Tibial artery (tissue), 4 donors: ENCODE measurements at regions not wholly inside any gene's neighbourhood (a gene's known extent, or its start where the extent isn't known, plus 50 kb on each side); places are given as distances from the start of the nearest gene placed in this dataset.

Experiments
- DNase-seq, 2 donors: peaks; one replicate each; pipeline ENCODE4 v3.0.0-alpha.2; 2019
- H3K27ac ChIP-seq, 2 donors: fragments of 200-600 bp; sonication (generic) in 1 of 2; 1 replicate in 1 of 2; 2 replicates in 1 of 2; pipeline ENCODE4 v1.5.1; 2018 to 2019; ENCODE audit warnings: mild to moderate bottlenecking in 1 of 2
- H3K27me3 ChIP-seq, 2 donors: fragments of 200-600 bp; sonication (generic) in 1 of 2; one replicate each; pipeline versions ENCODE4 v1.5.1 to v1.6.0; 2016 to 2019
- H3K36me3 ChIP-seq, 3 donors: fragments of 200-600 bp; sonication (generic) in 2 of 3; one replicate each; pipeline ENCODE4 v1.5.1; 2016 to 2019; ENCODE audit warnings: mild to moderate bottlenecking in 2 of 3
- H3K4me1 ChIP-seq, 4 donors: fragments of 200-600 bp; sonication (generic) in 2 of 4; 1 replicate in 3 of 4; 2 replicates in 1 of 4; pipeline ENCODE4 v1.5.1; 2016 to 2019
- H3K4me3 ChIP-seq, 2 donors: fragments of 200-600 bp; sonication (generic) in 1 of 2; 1 replicate in 1 of 2; 2 replicates in 1 of 2; pipeline ENCODE4 v1.5.1; 2018 to 2019; ENCODE audit warnings: mild to moderate bottlenecking in 2 of 2
- H3K9me3 ChIP-seq, 3 donors: fragments of 200-600 bp; sonication (generic) in 1 of 3; one replicate each; pipeline ENCODE4 v1.5.1; 2016 to 2019
- CTCF ChIP-seq, 2 experiments: fragments of 200-600 bp in 1 of 2; fragments of 450-650 bp in 1 of 2; IDR thresholded peaks; one replicate each; pipeline ENCODE4 v1.5.1; 2017 to 2019; ENCODE audit warnings: antibody characterized with exemption in 2 of 2, mild to moderate bottlenecking in 1 of 2, moderate library complexity in 1 of 2
- intact Hi-C: fragments of 100-400 bp; cut with DNase I; formaldehyde crosslinking; loops from one replicate; pipeline ENCODE4 v1.15.0; 2023; ENCODE audit warnings: low total_unique reads

- Histone ChIP-seq H3K9me3 (no peaks in the 10 kb centered on the region), H3K27ac (no peak overlapping the region), H3K27me3 (no peaks in the 10 kb centered on the region), H3K4me3 (no peak overlapping the region), H3K4me1 (no peaks in the 10 kb centered on the region), H3K36me3 (no peaks in the 10 kb centered on the region)
- no peak for TF ChIP-seq CTCF (IDR thresholded peaks at IDR 0.05)
- no peak for DNase-seq
- intact Hi-C loops: no loop called here
These were observed 232.5 kb upstream of the ZP4 start for GRCh38 chr1:238123201-238123600.

- Histone ChIP-seq H3K9me3 (no peaks in the 10 kb centered on the region), H3K27me3 (no peaks in the 10 kb centered on the region), H3K4me1 (no peaks in the 10 kb centered on the region), H3K27ac (no peak overlapping the region), H3K4me3 (no peak overlapping the region), H3K36me3 (no peaks in the 10 kb centered on the region)
- intact Hi-C loops: no loop called here
- TF ChIP-seq CTCF (IDR thresholded peaks at IDR 0.05): no peak
- no peak for DNase-seq
These were observed 229.1 kb upstream of the ZP4 start for GRCh38 chr1:238119861-238120260.

DNA sequence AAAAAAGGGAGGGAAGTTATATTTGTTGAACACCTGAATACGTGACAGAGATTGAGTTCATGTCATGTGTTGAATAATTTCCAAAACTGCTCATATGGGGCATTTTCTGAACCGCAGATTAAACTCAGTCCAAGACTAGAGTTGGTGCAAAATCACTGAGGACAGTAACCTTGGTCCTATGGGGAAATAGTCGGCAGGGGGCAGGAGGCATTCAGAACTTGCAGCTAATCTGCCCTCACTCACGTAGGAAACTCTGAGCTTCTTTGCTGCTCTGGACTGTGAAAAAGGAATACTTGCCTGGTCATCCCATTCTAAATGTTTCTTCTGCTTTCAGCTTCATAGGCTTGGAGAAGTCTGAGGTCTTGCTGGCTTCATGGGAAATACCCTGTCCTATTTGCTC is 228.3 kb upstream of the ZP4 start:
- Histone ChIP-seq H3K4me1 (no peaks in the 10 kb centered on the region), H3K9me3 (no peaks in the 10 kb centered on the region), H3K27me3 (no peaks in the 10 kb centered on the region), H3K4me3 (no peak overlapping the region), H3K36me3 (no peaks in the 10 kb centered on the region), H3K27ac (no peak overlapping the region)
- no peak for DNase-seq
- TF ChIP-seq CTCF (IDR thresholded peaks at IDR 0.05): no peak
- intact Hi-C loops: no loop called here

- TF ChIP-seq CTCF (IDR thresholded peaks at IDR 0.05): no peak
- Histone ChIP-seq H3K27ac (no peak overlapping the region), H3K9me3 (no peaks in the 10 kb centered on the region), H3K4me3 (no peak overlapping the region), H3K4me1 (no peaks in the 10 kb centered on the region), H3K36me3 (no peaks in the 10 kb centered on the region), H3K27me3 (peaks cover 0 to 3% of the 10 kb centered on the region in 2 donors)
- intact Hi-C loops: no loop called here
- no peak for DNase-seq
These were observed 225.1 kb upstream of the ZP4 start for GRCh38 chr1:238115852-238116251.

- no peaks in the 10 kb centered on the region for H3K36me3 ChIP-seq
- H3K27me3 ChIP-seq: peaks cover 0 to 3% of the 10 kb centered on the region in 2 donors
- H3K27ac ChIP-seq: no peak overlapping the region
- H3K4me1 ChIP-seq: no peaks in the 10 kb centered on the region
- TF ChIP-seq CTCF (IDR thresholded peaks at IDR 0.05): no peak
- H3K4me3 ChIP-seq: no peak overlapping the region
- DNase-seq: no peak
- H3K9me3 ChIP-seq: no peaks in the 10 kb centered on the region
- intact Hi-C loops: no loop called here
These were observed 222.4 kb upstream of the ZP4 start for GRCh38 chr1:238112952-238113621.

DNA sequence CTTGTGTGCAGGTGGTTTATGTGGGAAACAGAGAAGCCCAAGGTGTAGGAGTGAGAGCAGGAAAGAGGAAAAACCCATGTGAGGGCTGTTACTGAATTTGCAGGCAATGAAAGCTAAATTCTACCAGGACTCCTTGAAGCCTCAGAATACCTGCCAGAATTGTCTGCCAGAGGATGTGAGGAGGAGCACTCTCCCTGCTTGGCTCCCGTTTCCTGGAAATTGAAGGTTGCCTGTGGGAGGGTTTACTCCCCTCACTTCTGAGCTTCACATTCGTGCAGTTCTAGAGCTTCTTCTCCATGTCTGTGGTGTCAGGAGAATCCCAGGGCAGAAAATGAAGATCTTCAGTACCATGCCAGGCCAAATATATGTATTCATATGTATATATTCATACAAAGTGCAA is 220.8 kb upstream of the ZP4 start:
- Histone ChIP-seq H3K4me1 (no peaks in the 10 kb centered on the region), H3K4me3 (no peak overlapping the region), H3K27ac (no peak overlapping the region), H3K36me3 (no peaks in the 10 kb centered on the region), H3K9me3 (no peaks in the 10 kb centered on the region), H3K27me3 (peaks cover 0 to 3% of the 10 kb centered on the region in 2 donors)
- intact Hi-C loops: no loop called here
- DNase-seq: no peak
- TF ChIP-seq CTCF (IDR thresholded peaks at IDR 0.05): no peak
